ENCODE measurements at regions not wholly inside any gene's neighbourhood (a gene's known extent, or its start where the extent isn't known, plus 50 kb on each side); places are given as distances from the start of the nearest gene placed in this dataset.

- BruUV-seq (replicated peaks): no TSS peak
- ChIA-PET CTCF (no interaction called here), POLR2A (ENCODE audit: unreplicated experiment) (no interaction called here)
- no peaks in the 10 kb centered on the region for H3K36me3 ChIP-seq (ENCODE audit: low read depth, low read length)
- no peak for ATAC-seq
- intact Hi-C loops (cut with micrococcal nuclease): no loop called here
- no peak overlapping the region for H3K27ac ChIP-seq (ENCODE audit: low read length)
- H3K27me3 ChIP-seq (ENCODE audit: low read length): peaks cover 32% of the 10 kb centered on the region; the same call in 1 of the 2 replicates
- H3K4me1 ChIP-seq (ENCODE audit: insufficient read depth, low read length): no peaks in the 10 kb centered on the region
- no peaks in the 10 kb centered on the region for H4K20me1 ChIP-seq (ENCODE audit: low read length)
- H3K9me3 ChIP-seq (ENCODE audit: low read length): no peaks in the 10 kb centered on the region
- H3K4me2 ChIP-seq (ENCODE audit: low read length): no peak overlapping the region
- H3K4me3 ChIP-seq (ENCODE audit: low read length): no peak overlapping the region
- no peaks in the 10 kb centered on the region for H3K79me2 ChIP-seq (ENCODE audit: low read length)
- no peak for DNase-seq
- TF ChIP-seq EZH2 (IDR thresholded peaks at IDR 0.05; ENCODE audit: low read length, unreplicated experiment): no peak
- no peaks in the 10 kb centered on the region for H3K9me2 ChIP-seq (replicated peaks; ENCODE audit: low read length)
- H3K9ac ChIP-seq (ENCODE audit: low read length): no peak overlapping the region
- no peak overlapping the region for H2AFZ ChIP-seq (ENCODE audit: low read length)
- H3F3A ChIP-seq (ENCODE audit: low read length, unreplicated experiment): no peaks in the 10 kb centered on the region
These were observed 61.2 kb upstream of the FAM222A start for GRCh38 chr12:109652233-109652976.

DNA sequence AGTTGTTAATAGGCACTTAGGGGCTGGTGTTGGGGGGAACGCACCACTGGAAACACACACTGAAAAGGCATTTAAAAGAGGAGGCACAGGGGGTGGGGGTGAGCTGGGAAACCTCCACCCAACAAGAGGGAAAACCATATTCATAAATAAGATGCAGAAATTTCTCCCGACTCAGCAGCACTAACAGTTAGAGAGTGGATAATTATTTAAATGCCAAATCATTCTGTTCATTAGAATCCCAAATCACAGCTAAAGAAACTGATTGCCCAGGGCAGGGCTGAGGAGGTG, 60.7 kb upstream of the FAM222A start:
- ChIA-PET POLR2A (ENCODE audit: unreplicated experiment) (no interaction called here), CTCF (no interaction called here)
- Histone ChIP-seq H3K36me3 (ENCODE audit: low read depth, low read length) (no peaks in the 10 kb centered on the region), H4K20me1 (ENCODE audit: low read length) (no peaks in the 10 kb centered on the region), H3K9me2 (replicated peaks; ENCODE audit: low read length) (no peaks in the 10 kb centered on the region), H3K27ac (ENCODE audit: low read length) (no peak overlapping the region), H3F3A (ENCODE audit: low read length, unreplicated experiment) (no peaks in the 10 kb centered on the region), H3K79me2 (ENCODE audit: low read length) (no peaks in the 10 kb centered on the region), H2AFZ (ENCODE audit: low read length) (no peak overlapping the region), H3K9ac (ENCODE audit: low read length) (no peak overlapping the region), H3K4me1 (ENCODE audit: insufficient read depth, low read length) (no peaks in the 10 kb centered on the region), H3K4me2 (ENCODE audit: low read length) (no peak overlapping the region), H3K27me3 (ENCODE audit: low read length) (peaks cover 32% of the 10 kb centered on the region; the same call in 1 of the 2 replicates), H3K9me3 (ENCODE audit: low read length) (no peaks in the 10 kb centered on the region), H3K4me3 (ENCODE audit: low read length) (no peak overlapping the region)
- BruUV-seq (replicated peaks): no TSS peak
- TF ChIP-seq, protein P1, sequence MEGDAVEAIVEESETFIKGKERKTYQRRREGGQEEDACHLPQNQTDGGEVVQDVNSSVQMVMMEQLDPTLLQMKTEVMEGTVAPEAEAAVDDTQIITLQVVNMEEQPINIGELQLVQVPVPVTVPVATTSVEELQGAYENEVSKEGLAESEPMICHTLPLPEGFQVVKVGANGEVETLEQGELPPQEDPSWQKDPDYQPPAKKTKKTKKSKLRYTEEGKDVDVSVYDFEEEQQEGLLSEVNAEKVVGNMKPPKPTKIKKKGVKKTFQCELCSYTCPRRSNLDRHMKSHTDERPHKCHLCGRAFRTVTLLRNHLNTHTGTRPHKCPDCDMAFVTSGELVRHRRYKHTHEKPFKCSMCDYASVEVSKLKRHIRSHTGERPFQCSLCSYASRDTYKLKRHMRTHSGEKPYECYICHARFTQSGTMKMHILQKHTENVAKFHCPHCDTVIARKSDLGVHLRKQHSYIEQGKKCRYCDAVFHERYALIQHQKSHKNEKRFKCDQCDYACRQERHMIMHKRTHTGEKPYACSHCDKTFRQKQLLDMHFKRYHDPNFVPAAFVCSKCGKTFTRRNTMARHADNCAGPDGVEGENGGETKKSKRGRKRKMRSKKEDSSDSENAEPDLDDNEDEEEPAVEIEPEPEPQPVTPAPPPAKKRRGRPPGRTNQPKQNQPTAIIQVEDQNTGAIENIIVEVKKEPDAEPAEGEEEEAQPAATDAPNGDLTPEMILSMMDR (conservative IDR thresholded peaks at IDR 0.05; ENCODE audit: low read depth, low read length): no peak
- no peak for DNase-seq
- ATAC-seq: no peak
- intact Hi-C loops (cut with micrococcal nuclease): no loop called here

DNA sequence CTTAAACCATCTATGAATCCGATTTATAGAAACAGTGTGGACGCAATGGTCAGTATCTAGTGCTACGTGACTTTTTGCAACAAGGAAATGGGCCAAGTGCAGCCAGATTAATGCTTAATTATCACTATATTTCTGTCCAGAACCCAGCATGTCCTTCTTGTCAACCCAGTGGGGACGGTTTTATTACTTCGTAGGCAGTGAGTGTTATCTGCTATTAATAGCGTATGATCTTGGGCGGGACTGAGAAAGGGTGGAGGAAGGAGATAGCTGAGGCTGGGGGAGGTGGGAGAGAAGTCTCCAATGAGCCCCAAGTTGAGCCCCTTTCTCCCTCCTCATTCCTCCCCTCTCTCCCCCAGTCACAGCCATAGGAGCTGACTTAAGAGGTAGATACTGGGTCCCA, 59.7 kb upstream of the FAM222A start:
- Histone ChIP-seq H2AFZ (ENCODE audit: low read length) (no peak overlapping the region), H3K4me1 (ENCODE audit: insufficient read depth, low read length) (no peaks in the 10 kb centered on the region), H3K9ac (ENCODE audit: low read length) (no peak overlapping the region), H3K79me2 (ENCODE audit: low read length) (no peaks in the 10 kb centered on the region), H3K9me2 (replicated peaks; ENCODE audit: low read length) (no peaks in the 10 kb centered on the region), H3K4me2 (ENCODE audit: low read length) (no peak overlapping the region), H3F3A (ENCODE audit: low read length, unreplicated experiment) (no peaks in the 10 kb centered on the region), H3K27me3 (ENCODE audit: low read length) (peaks cover 32% of the 10 kb centered on the region; the same call in 1 of the 2 replicates), H3K27ac (ENCODE audit: low read length) (no peak overlapping the region), H3K9me3 (ENCODE audit: low read length) (no peaks in the 10 kb centered on the region), H4K20me1 (ENCODE audit: low read length) (no peaks in the 10 kb centered on the region), H3K36me3 (ENCODE audit: low read depth, low read length) (no peaks in the 10 kb centered on the region), H3K4me3 (ENCODE audit: low read length) (no peak overlapping the region)
- ATAC-seq (no peak), DNase-seq (no peak)
- ChIA-PET POLR2A (ENCODE audit: unreplicated experiment) (no interaction called here), CTCF (no interaction called here)
- TF ChIP-seq EZH2 (IDR thresholded peaks at IDR 0.05; ENCODE audit: low read length, unreplicated experiment) (no peak), EZH2phosphoT487 (IDR thresholded peaks at IDR 0.05; ENCODE audit: borderline replicate concordance, low read length) (no peak)
- TF ChIP-seq, protein P1 (conservative IDR thresholded peaks at IDR 0.05; ENCODE audit: low read depth, low read length): no peak
- BruUV-seq (replicated peaks): no TSS peak
- intact Hi-C loops (cut with micrococcal nuclease): no loop called here

Measured in PC-3 (cell line).